Stimulated activated memory B cell treated with anti-CD40 and anti-IgM and Interleukin-4, amounts not matched to agents 10 μg/mL and 1 μg/mL and 100 μg/mL, for 72 hours (primary cell): ENCODE measurements at regions not wholly inside any gene's neighbourhood (a gene's known extent, or its start where the extent isn't known, plus 50 kb on each side); places are given as distances from the start of the nearest gene placed in this dataset.

ENCODE experiments used
- ATAC-seq: fragments of 150-1000 bp; cut with Tn5 transposase; 2 replicates; pipeline ENCODE4 v1.10.0; 2021
- H3K27ac Mint-ChIP-seq: one replicate; pipeline ENCODE4 v1.8.0; 2022; ENCODE audit warnings: mild to moderate bottlenecking, mixed read lengths
- H3K27me3 Mint-ChIP-seq: one replicate; pipeline ENCODE4 v1.8.0; 2022; ENCODE audit warnings: mixed read lengths
- H3K36me3 Mint-ChIP-seq: one replicate; pipeline ENCODE4 v1.8.0; 2022; ENCODE audit warnings: mixed read lengths
- H3K4me1 Mint-ChIP-seq: one replicate; pipeline ENCODE4 v1.8.0; 2022; ENCODE audit warnings: mixed read lengths
- H3K4me3 Mint-ChIP-seq: one replicate; pipeline ENCODE4 v1.8.0; 2022; ENCODE audit warnings: mild to moderate bottlenecking, moderate library complexity, mixed read lengths
- H3K9me3 Mint-ChIP-seq: one replicate; pipeline ENCODE4 v1.8.0; 2022; ENCODE audit warnings: mixed read lengths

DNA sequence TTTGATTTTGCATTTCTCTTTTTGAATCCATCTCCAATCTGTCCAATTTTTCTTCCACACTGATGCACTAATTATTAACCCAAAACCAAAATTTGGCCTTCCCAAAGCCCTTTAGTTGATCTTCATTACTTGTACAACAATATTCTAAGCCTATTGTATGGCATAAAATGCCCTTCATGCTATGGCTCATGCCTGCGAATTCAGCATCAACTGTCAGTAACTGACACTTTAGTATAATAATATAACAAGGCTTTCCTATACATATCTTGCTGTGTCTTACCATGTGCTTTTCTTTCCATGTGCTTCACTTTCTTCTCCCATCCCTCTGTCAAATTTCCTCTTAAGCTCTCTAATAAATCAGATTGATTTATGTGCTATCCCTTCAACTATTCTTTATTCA, 154.0 kb upstream of the TFPI start:
- Mint-ChIP-seq H3K9me3 (peaks cover 9% of the 10 kb centered on the region), H3K4me1 (no peaks in the 10 kb centered on the region), H3K36me3 (no peaks in the 10 kb centered on the region), H3K27ac (no peak overlapping the region), H3K27me3 (no peaks in the 10 kb centered on the region), H3K4me3 (no peak overlapping the region)
- ATAC-seq = no peak

DNA sequence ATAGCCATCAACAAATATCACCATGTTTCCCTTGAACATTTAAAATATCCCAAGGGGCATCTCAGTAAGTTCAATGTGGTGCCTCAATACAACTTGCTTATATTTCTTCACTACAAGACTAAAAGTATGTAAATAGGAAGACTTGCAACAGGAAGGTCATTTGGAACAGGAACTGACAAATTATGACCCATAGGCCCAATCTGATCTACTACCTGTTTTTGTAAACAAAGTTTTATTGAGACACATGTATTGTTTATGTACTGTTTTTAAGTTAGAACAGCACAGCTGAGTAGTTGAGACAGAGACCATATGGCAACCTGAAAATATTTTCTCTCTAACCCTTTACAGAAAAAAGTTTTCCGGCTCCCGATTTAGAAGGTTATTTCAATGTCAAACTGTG, 154.8 kb upstream of the TFPI start:
- H3K27me3 Mint-ChIP-seq = no peaks in the 10 kb centered on the region
- peaks cover 6% of the 10 kb centered on the region for H3K9me3 Mint-ChIP-seq
- H3K4me3 Mint-ChIP-seq = no peak overlapping the region
- H3K4me1 Mint-ChIP-seq = no peaks in the 10 kb centered on the region
- no peak overlapping the region for H3K27ac Mint-ChIP-seq
- H3K36me3 Mint-ChIP-seq = no peaks in the 10 kb centered on the region
- ATAC-seq = no peak

DNA sequence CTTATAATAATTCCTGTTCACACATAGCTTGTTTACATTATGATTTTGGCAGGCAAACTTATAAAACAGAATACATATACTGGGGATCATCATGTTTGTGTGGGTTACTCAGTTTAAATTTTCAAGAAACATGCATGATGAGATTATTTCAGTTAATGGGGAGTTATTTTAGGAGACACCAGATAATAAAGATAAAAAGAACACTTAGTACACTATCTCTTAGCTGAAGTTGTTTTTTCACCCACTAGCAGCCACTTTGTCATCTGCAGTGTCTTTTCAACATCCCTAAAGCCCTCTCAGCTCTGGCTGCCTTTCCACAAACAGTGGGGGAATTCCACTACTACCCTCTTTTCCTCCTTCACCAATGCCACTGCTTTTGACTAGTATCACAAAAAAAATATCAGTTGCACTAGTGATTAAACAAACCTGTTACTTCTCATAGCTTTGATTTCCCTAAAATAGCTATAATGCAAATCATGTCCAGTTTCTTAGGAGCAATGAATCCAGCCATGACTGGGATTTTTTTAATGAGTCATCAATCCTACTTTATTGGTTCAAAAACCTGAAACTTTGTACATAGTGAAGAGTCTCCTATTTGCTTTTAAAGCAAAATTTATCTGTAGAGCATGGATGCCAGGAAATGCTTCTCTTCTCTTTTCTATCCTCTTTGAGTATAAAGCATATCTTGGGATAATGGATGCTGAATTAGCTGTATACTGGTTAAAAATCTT, 156.7 kb upstream of the TFPI start:
- Mint-ChIP-seq H3K27ac (no peak overlapping the region), H3K4me3 (no peak overlapping the region), H3K36me3 (no peaks in the 10 kb centered on the region), H3K27me3 (no peaks in the 10 kb centered on the region), H3K9me3 (peaks cover 6% of the 10 kb centered on the region), H3K4me1 (no peaks in the 10 kb centered on the region)
- no peak for ATAC-seq

DNA sequence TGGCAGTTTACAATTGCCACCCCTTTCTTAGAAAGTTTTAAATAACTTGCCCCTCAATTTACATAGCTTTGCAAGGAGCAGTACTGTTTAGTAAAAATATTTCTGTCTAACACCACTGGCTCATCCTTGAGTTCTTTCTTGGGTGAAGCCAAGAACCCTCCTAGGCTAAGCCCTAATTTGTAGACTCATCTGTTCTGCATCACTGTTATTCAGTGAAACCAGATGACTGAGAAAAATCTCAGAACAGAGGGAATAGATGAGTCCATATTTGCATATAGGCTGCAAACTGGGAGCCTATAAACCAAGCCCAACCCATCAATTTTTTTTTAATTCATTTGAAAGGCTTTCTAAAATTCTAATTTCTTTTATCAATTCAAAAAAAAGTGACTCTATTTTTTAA, 161.4 kb upstream of the TFPI start:
- Mint-ChIP-seq H3K9me3 (peaks cover 2% of the 10 kb centered on the region), H3K27ac (no peak overlapping the region), H3K4me1 (no peaks in the 10 kb centered on the region), H3K36me3 (no peaks in the 10 kb centered on the region), H3K27me3 (no peaks in the 10 kb centered on the region), H3K4me3 (no peak overlapping the region)
- ATAC-seq = no peak

DNA sequence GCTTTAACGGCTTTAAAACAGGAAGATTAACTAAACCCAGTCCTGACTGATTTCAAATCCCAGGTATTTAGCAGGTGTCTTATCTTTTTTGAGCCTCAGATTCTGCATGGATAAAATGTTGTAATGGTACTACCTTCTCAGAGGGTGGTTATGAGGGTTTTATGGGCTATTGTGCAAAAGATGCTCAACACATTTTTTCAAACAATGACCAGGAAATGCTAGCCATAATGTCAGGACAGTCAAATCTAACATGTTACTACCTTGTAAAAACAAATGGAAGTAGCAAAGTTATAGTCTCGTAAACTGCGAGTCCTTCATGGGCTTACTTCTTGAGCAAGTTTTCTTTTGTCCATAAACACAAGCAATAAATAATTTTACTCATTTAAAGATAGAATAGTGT, 162.1 kb upstream of the TFPI start:
- no peak for ATAC-seq
- Mint-ChIP-seq H3K9me3 (peaks cover 2% of the 10 kb centered on the region), H3K27ac (no peak overlapping the region), H3K27me3 (no peaks in the 10 kb centered on the region), H3K4me3 (no peak overlapping the region), H3K36me3 (no peaks in the 10 kb centered on the region), H3K4me1 (no peaks in the 10 kb centered on the region)

DNA sequence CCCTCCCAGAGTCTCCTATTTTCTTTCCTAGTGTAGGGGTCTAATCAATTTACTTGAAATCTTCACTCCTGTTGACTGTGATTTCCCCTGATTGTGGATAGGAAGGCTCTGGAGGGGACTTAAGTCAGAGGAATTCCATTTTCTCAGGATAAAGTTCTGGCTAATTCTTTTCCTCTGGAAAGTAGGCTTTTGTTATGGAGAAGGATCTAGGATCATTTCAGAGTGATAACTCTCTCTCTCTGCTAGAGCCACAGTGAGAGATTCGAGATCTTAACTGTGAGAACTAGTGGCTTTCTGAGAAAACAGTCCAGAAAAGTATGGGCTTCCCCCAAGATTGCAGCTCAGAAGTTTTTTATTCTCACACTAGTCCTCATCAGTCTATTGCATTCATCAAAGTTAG, 163.9 kb upstream of the TFPI start:
- Mint-ChIP-seq H3K36me3 (no peaks in the 10 kb centered on the region), H3K27me3 (no peaks in the 10 kb centered on the region), H3K27ac (no peak overlapping the region), H3K9me3 (peaks cover 5% of the 10 kb centered on the region), H3K4me1 (no peaks in the 10 kb centered on the region), H3K4me3 (no peak overlapping the region)
- ATAC-seq = no peak

DNA sequence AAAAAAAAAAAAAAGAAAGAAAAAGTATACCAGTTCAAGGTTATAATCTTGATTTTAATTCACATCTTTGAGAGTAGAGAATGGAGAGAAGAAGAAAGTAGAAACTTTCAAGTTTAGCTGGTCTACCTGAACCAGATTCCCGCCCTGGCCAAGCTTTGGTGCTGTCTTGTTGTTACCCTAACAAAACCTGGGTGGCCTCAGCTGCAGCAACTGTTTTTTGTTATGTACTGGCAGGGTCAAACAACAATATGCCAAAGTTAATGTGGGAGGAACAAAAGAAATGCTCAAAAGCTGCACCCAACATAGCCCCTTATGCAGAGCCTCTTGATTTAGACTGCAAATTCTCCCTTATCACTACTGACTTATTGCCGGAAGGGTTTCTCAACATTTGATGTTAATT, 165.3 kb upstream of the TFPI start:
- no peak for ATAC-seq
- H3K36me3 Mint-ChIP-seq = no peaks in the 10 kb centered on the region

DNA sequence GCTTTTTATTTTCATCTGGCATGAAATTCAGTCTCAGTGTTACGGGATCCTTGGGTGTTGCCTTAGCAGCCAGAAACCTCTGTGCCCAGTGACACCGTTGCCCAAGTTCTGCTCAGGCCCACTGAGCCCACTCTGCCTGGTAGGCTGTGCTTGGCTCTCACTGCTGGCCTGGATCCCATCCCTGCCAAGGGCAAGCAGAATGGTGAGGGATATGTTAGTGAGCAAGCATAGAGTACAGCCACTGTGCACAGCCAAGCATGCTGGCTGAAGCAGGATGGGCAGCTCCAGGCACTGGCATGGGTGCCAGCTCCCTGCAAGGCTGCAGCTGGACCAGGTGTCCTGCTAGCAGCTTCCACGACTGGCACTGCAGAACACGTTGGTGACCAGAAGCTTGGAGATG, 194.7 kb upstream of the TFPI start:
- H3K4me3 Mint-ChIP-seq = no peak overlapping the region
- no peaks in the 10 kb centered on the region for H3K27me3 Mint-ChIP-seq
- no peaks in the 10 kb centered on the region for H3K36me3 Mint-ChIP-seq
- H3K27ac Mint-ChIP-seq = no peak overlapping the region
- H3K4me1 Mint-ChIP-seq = no peaks in the 10 kb centered on the region
- H3K9me3 Mint-ChIP-seq = peaks cover 10% of the 10 kb centered on the region
- ATAC-seq = peak; percentile 56

More for the DNA sequence above, 165.3 kb upstream of the TFPI start:
- H3K4me3 Mint-ChIP-seq = no peak overlapping the region
- H3K27me3 Mint-ChIP-seq = no peaks in the 10 kb centered on the region
- no peaks in the 10 kb centered on the region for H3K4me1 Mint-ChIP-seq
- H3K9me3 Mint-ChIP-seq = peaks cover 3% of the 10 kb centered on the region
- no peak overlapping the region for H3K27ac Mint-ChIP-seq

DNA sequence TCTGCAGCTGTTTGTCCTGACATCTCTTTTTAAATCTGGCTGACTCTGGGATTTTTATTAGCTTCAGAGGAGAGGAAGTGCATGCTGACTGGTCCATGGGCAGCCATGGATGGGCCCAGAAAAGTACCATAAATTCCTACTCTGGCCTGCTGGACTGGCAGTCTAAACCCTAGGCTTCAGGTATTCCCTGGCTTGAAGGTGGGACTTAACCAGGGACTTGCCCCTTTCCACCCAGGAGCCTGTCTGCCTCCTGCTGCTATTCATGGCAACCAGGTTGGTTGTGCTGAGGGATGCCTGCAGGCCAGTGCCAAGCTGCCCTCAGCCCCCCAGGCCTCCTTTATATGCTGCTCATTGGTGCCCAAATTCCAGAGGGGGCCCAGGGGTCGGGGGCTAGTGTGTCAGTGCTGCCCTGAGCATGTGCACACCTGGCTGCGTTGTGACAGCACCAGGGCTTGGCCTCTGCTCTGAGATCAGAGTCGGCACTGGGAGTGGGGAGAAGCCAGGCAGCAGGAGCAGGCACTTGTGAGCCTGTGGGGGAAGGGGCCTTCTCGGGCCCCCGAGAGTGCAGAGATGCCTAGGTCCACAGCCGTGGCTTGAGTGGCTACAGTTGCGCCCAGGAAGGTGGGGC, 195.7 kb upstream of the TFPI start:
- Mint-ChIP-seq H3K9me3 (peaks cover 10% of the 10 kb centered on the region), H3K27ac (no peak overlapping the region), H3K4me3 (no peak overlapping the region), H3K4me1 (no peaks in the 10 kb centered on the region), H3K36me3 (no peaks in the 10 kb centered on the region), H3K27me3 (no peaks in the 10 kb centered on the region)
- ATAC-seq = peak; percentile 22

DNA sequence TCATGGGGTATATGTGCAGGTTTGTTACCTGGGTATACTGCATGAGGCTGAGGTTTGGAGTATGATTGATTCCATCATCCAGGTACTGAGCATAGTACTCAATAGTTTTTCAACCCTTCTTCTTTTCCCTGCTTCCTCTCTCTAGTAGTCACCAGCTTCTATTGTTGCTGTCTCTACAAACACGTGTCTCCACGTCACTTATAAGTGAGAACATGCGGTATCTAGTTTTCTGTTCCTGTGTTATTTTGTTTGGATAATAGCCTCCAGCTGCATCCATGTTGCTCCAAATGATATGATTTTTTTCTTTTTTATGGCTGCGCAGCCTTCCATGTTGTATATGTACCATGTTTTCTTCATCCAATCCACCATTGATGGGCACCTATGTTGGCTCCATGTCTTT, 214.8 kb upstream of the TFPI start:
- H3K36me3 Mint-ChIP-seq = no peaks in the 10 kb centered on the region
- no peak overlapping the region for H3K4me3 Mint-ChIP-seq
- peaks cover 3% of the 10 kb centered on the region for H3K9me3 Mint-ChIP-seq
- no peak for ATAC-seq
- no peaks in the 10 kb centered on the region for H3K4me1 Mint-ChIP-seq
- no peaks in the 10 kb centered on the region for H3K27me3 Mint-ChIP-seq
- H3K27ac Mint-ChIP-seq = no peak overlapping the region

DNA sequence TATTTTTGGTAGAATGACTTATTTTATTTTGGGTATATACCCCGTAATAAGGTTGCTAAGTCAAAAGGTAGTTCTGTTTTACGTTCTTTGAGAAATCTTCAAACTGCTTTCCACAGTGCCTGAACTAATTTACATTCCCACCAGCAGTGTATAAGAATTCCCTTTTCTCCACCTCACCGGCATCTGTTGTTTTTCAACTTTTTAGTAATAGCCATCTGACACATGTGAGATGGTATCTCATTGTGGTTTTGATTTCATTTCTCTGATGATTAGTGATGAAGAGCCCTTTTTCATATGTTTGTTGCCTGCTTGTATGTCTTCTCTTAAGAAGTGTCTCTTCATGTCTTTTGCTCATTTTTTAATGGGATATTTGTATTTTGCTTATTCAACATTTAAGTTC, 215.2 kb upstream of the TFPI start:
- ATAC-seq = no peak
- Mint-ChIP-seq H3K27ac (no peak overlapping the region), H3K4me3 (no peak overlapping the region), H3K27me3 (no peaks in the 10 kb centered on the region), H3K36me3 (no peaks in the 10 kb centered on the region), H3K9me3 (peaks cover 3% of the 10 kb centered on the region), H3K4me1 (no peaks in the 10 kb centered on the region)

DNA sequence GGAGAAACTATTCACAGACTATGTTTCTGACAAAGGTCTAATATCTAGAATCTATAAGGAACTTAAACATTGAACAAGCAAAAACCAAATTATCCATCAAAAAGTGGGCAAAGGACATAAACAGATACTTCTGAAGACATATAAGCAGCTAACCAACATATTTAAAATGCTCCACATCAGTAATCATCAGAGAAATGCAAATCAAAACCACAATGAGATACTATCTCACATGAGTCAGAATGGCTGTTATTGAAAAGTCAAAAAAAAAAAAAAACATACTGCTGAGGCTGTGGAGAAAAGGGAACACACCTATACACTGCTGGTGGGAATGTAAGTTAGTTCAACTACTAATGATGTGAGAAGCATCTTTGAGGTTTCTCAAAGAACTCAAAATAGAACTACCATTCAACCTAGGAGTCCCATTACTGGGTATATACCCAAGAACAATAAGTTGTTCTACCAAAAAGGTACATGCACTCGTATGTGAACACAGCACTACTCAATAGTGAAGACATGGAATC, 220.4 kb upstream of the TFPI start:
- H3K9me3 Mint-ChIP-seq = peaks cover 9% of the 10 kb centered on the region
- no peaks in the 10 kb centered on the region for H3K27me3 Mint-ChIP-seq
- no peaks in the 10 kb centered on the region for H3K4me1 Mint-ChIP-seq
- no peak overlapping the region for H3K27ac Mint-ChIP-seq
- no peak for ATAC-seq
- no peak overlapping the region for H3K4me3 Mint-ChIP-seq
- H3K36me3 Mint-ChIP-seq = no peaks in the 10 kb centered on the region

DNA sequence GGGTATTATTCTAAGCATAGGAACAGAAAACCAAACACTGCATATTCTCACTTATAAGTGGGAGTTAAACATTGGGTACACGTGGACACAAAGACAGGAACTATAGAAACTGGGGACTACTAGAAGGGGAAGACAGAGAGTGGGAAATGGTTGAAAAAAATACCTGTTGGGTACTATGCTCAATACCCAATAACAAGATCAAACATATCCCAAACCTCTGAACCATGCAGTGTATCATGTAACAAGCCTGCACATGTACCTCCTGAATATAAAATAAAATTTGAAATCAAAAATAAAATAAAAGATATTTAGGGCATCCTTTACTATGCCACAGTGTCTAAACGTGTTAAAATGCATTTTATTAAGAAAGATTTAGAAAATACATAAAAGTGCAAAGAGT, 221.0 kb upstream of the TFPI start:
- no peaks in the 10 kb centered on the region for H3K36me3 Mint-ChIP-seq
- no peak overlapping the region for H3K27ac Mint-ChIP-seq
- H3K9me3 Mint-ChIP-seq = peaks cover 9% of the 10 kb centered on the region
- ATAC-seq = no peak
- H3K4me1 Mint-ChIP-seq = no peaks in the 10 kb centered on the region
- no peak overlapping the region for H3K4me3 Mint-ChIP-seq
- no peaks in the 10 kb centered on the region for H3K27me3 Mint-ChIP-seq

DNA sequence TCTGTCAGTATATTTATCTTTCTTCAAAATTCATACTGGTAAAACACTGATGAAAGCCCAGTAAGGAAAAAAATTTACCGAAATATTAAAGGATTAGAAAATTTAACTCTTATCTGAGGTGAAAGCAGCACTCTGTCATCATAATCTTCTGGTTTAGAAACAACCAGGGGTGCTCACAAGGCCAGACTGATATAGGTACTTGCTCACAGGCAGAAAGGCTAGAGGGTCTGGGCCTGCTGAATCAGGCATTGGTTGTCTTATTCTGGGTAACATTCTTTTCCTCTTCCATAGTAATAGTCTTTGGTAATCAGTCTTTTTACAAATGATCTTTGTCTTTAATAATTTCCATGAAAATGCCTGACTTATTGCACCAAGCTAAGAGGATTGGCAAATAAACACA, 221.4 kb upstream of the TFPI start:
- Mint-ChIP-seq H3K9me3 (peaks cover 9% of the 10 kb centered on the region), H3K27ac (no peak overlapping the region), H3K36me3 (no peaks in the 10 kb centered on the region), H3K4me3 (no peak overlapping the region), H3K27me3 (no peaks in the 10 kb centered on the region), H3K4me1 (no peaks in the 10 kb centered on the region)
- ATAC-seq = no peak

DNA sequence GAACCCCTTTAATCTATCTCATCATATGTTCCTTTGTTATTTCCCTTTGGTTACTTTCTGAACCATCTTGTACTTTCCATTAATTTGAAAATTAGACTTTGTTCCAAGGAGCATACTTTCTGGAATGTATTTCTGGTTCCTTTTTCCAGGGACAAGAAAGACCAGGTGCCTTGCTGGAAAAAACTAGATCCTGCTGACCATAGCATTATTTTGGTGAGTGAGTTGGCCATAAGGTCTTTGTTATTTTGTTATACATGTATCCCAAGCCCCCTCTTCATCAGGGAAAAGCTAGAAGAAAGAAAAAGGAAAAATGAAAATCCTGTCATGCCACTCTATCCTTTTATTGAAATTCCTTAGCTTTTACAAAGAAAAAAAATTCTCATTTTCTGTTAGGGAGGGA, 228.1 kb upstream of the TFPI start:
- Mint-ChIP-seq H3K27me3 (no peaks in the 10 kb centered on the region), H3K27ac (no peak overlapping the region), H3K9me3 (peaks cover 5% of the 10 kb centered on the region), H3K36me3 (no peaks in the 10 kb centered on the region), H3K4me1 (no peaks in the 10 kb centered on the region), H3K4me3 (no peak overlapping the region)
- no peak for ATAC-seq

DNA sequence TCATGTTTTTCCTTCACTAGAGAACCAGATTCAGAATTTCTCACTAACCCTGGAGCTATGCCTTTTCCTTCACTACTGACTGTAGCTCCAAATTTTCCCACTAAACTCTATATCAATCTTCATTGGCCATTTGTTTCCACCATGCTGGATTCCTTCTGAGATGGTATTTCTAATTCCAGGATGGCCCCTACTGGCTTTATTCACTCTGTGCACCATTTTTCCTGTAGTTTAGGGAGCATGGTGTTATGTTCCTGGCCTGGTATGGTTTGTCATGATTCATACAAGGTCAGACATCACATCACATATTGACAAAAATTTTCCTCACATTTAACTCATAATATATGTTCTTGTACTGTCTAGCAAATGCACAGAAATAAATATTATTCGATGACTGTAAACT, 229.2 kb upstream of the TFPI start:
- H3K36me3 Mint-ChIP-seq = no peaks in the 10 kb centered on the region
- no peak for ATAC-seq
- no peaks in the 10 kb centered on the region for H3K27me3 Mint-ChIP-seq
- no peaks in the 10 kb centered on the region for H3K4me1 Mint-ChIP-seq
- H3K27ac Mint-ChIP-seq = no peak overlapping the region
- peaks cover 5% of the 10 kb centered on the region for H3K9me3 Mint-ChIP-seq
- no peak overlapping the region for H3K4me3 Mint-ChIP-seq
